OCI-LY3 (cell line): ENCODE measurements at regions not wholly inside any gene's neighbourhood (a gene's known extent, or its start where the extent isn't known, plus 50 kb on each side); places are given as distances from the start of the nearest gene placed in this dataset.

Experiments
- EZH2phosphoT487 ChIP-seq: fragments of 200-600 bp; shearing (Covaris generic); IDR thresholded peaks from 2 replicates; pipeline ENCODE4 v1.6.1; 2018; ENCODE audit warnings: antibody characterized with exemption, mixed run types, low read depth
- TF ChIP-seq, protein P1 (sequence below): fragments of 200-600, 300-600 bp; sonication (generic); IDR thresholded peaks from 2 replicates; pipeline ENCODE4 v1.5.1; 2014; ENCODE audit warnings: antibody characterized with exemption, low read length, low read depth

- TF ChIP-seq, protein P1, sequence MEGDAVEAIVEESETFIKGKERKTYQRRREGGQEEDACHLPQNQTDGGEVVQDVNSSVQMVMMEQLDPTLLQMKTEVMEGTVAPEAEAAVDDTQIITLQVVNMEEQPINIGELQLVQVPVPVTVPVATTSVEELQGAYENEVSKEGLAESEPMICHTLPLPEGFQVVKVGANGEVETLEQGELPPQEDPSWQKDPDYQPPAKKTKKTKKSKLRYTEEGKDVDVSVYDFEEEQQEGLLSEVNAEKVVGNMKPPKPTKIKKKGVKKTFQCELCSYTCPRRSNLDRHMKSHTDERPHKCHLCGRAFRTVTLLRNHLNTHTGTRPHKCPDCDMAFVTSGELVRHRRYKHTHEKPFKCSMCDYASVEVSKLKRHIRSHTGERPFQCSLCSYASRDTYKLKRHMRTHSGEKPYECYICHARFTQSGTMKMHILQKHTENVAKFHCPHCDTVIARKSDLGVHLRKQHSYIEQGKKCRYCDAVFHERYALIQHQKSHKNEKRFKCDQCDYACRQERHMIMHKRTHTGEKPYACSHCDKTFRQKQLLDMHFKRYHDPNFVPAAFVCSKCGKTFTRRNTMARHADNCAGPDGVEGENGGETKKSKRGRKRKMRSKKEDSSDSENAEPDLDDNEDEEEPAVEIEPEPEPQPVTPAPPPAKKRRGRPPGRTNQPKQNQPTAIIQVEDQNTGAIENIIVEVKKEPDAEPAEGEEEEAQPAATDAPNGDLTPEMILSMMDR = no peak
- no peak for TF ChIP-seq EZH2phosphoT487
Measured at GRCh38 chr19:27744926-27745768, 1467.8 kb downstream of the UQCRFS1 start.
